RWPE2 (cell line): ENCODE measurements at regions not wholly inside any gene's neighbourhood (a gene's known extent, or its start where the extent isn't known, plus 50 kb on each side); places are given as distances from the start of the nearest gene placed in this dataset.

Experiments
- ATAC-seq: fragments of 200-7000 bp; cut with Tn5 transposase; 3 replicates; pipeline ENCODE4 v1.9.1; 2021; ENCODE audit warnings: low read depth
- DNase-seq: peaks from one replicate; pipeline ENCODE4 v3.0.0-alpha.2; 2020; ENCODE audit warnings: low spot score
- H3K27ac ChIP-seq: fragments of 450-650 bp; 2 replicates; pipeline ENCODE4 v1.5.1; 2017; ENCODE audit warnings: mild to moderate bottlenecking; ENCODE audit not compliant: poor library complexity, severe bottlenecking
- H3K27me3 ChIP-seq: fragments of 250-450 bp; sonication (Bioruptor Pico); 2 replicates; pipeline ENCODE4 v1.5.1; 2021; ENCODE audit warnings: mild to moderate bottlenecking, moderate library complexity; ENCODE audit not compliant: insufficient read depth, poor library complexity, severe bottlenecking
- H3K36me3 ChIP-seq: fragments of 250-450 bp; sonication (Bioruptor Pico); 2 replicates; pipeline ENCODE4 v1.5.1; 2020; ENCODE audit warnings: low read depth, mild to moderate bottlenecking, moderate library complexity
- H3K4me1 ChIP-seq: fragments of 250-450 bp; sonication (Bioruptor Pico); 2 replicates; pipeline ENCODE4 v1.5.1; 2021; ENCODE audit warnings: mild to moderate bottlenecking, moderate library complexity; ENCODE audit not compliant: insufficient read depth, poor library complexity, severe bottlenecking
- H3K4me3 ChIP-seq: fragments of 250-450 bp; sonication (Bioruptor Pico); 2 replicates; pipeline ENCODE4 v1.5.1; 2021; ENCODE audit warnings: mild to moderate bottlenecking, moderate library complexity; ENCODE audit not compliant: severe bottlenecking
- H3K9me3 ChIP-seq: fragments of 250-450 bp; sonication (Bioruptor Pico); 2 replicates; pipeline ENCODE4 v1.5.1; 2021; ENCODE audit warnings: mild to moderate bottlenecking, moderate library complexity; ENCODE audit not compliant: severe bottlenecking
- CTCF ChIP-seq: fragments of 450-650 bp; IDR thresholded peaks from one replicate; pipeline ENCODE4 v1.5.1; 2017; ENCODE audit warnings: mild to moderate bottlenecking, moderate library complexity; ENCODE audit not compliant: poor library complexity, severe bottlenecking

GRCh38 chr2:103144837-103145236 is 383.0 kb downstream of the TMEM182 start:
- ATAC-seq: no peak
- TF ChIP-seq CTCF: no peak
- peaks cover 9% of the 10 kb centered on the region for H3K27me3 ChIP-seq
- no peaks in the 10 kb centered on the region for H3K4me1 ChIP-seq
- no peaks in the 10 kb centered on the region for H3K36me3 ChIP-seq
- DNase-seq: no peak
- no peaks in the 10 kb centered on the region for H3K9me3 ChIP-seq
- no peak overlapping the region for H3K27ac ChIP-seq
- no peak overlapping the region for H3K4me3 ChIP-seq

GRCh38 chr2:103145739-103146138 is 383.9 kb downstream of the TMEM182 start:
- Histone ChIP-seq H3K4me1 (no peaks in the 10 kb centered on the region), H3K36me3 (no peaks in the 10 kb centered on the region), H3K27me3 (peaks cover 9% of the 10 kb centered on the region), H3K4me3 (no peak overlapping the region), H3K9me3 (no peaks in the 10 kb centered on the region), H3K27ac (no peak overlapping the region)
- ATAC-seq (no peak), DNase-seq (no peak)
- no peak for TF ChIP-seq CTCF

- Histone ChIP-seq H3K9me3 (no peaks in the 10 kb centered on the region), H3K4me3 (no peak overlapping the region), H3K27me3 (peaks cover 22% of the 10 kb centered on the region), H3K36me3 (no peaks in the 10 kb centered on the region), H3K4me1 (no peaks in the 10 kb centered on the region), H3K27ac (no peak overlapping the region)
- no peak for TF ChIP-seq CTCF
- DNase-seq (no peak), ATAC-seq (no peak)
Measured at GRCh38 chr2:103151046-103151445, 389.2 kb downstream of the TMEM182 start.

- H3K4me3 ChIP-seq: no peak overlapping the region
- DNase-seq (no peak), ATAC-seq (no peak)
- no peaks in the 10 kb centered on the region for H3K9me3 ChIP-seq
- H3K36me3 ChIP-seq: no peaks in the 10 kb centered on the region
- H3K27ac ChIP-seq: no peak overlapping the region
- peaks cover 22% of the 10 kb centered on the region for H3K27me3 ChIP-seq
- no peak for TF ChIP-seq CTCF
- H3K4me1 ChIP-seq: no peaks in the 10 kb centered on the region
Measured at GRCh38 chr2:103152556-103152955, 390.7 kb downstream of the TMEM182 start.

GRCh38 chr2:103153580-103154284 is 391.9 kb downstream of the TMEM182 start:
- Histone ChIP-seq H3K27ac (no peak overlapping the region), H3K9me3 (no peaks in the 10 kb centered on the region), H3K36me3 (no peaks in the 10 kb centered on the region), H3K4me3 (no peak overlapping the region), H3K4me1 (no peaks in the 10 kb centered on the region), H3K27me3 (peaks cover 17% of the 10 kb centered on the region)
- TF ChIP-seq CTCF: no peak
- ATAC-seq: no peak
- DNase-seq: no peak
